SU-DHL-6 (cell line): ENCODE measurements at regions not wholly inside any gene's neighbourhood (a gene's known extent, or its start where the extent isn't known, plus 50 kb on each side); places are given as distances from the start of the nearest gene placed in this dataset.

Experiments used
- H2AFZ ChIP-seq: fragments of 200-600 bp; sonication (generic); 2 replicates; pipeline ENCODE4 v1.6.1; 2014; ENCODE audit warnings: low read depth, mild to moderate bottlenecking, moderate library complexity, mixed read lengths, antibody characterized with exemption, low read length; ENCODE audit not compliant: severe bottlenecking
- H3F3A ChIP-seq: fragments of 200-600 bp; shearing (Covaris generic); 2 replicates; pipeline ENCODE4 v1.6.0; 2016; ENCODE audit warnings: antibody characterized with exemption, mild to moderate bottlenecking; ENCODE audit not compliant: insufficient read depth
- H3K27ac ChIP-seq: fragments of 200-600 bp; sonication (generic); 2 replicates; pipeline ENCODE4 v1.5.1; 2016; ENCODE audit warnings: low read depth, mild to moderate bottlenecking, low read length, moderate library complexity, mixed read lengths
- H3K27me3 ChIP-seq: fragments of 200-600 bp; sonication (generic), shearing (Covaris generic); 2 replicates; pipeline ENCODE4 v1.6.0; 2014; ENCODE audit warnings: mild to moderate bottlenecking, low read length
- H3K36me3 ChIP-seq: fragments of 200-600 bp; sonication (generic); 2 replicates; pipeline ENCODE4 v1.6.1; 2014; ENCODE audit warnings: mild to moderate bottlenecking, low read length, mixed read lengths
- H3K4me2 ChIP-seq: fragments of 300-600, 200-600 bp; shearing (Covaris generic), sonication (generic); 2 replicates; pipeline ENCODE4 v1.6.0; 2014; ENCODE audit warnings: low read length, low read depth, mild to moderate bottlenecking; ENCODE audit not compliant: poor library complexity, severe bottlenecking
- H3K4me3 ChIP-seq: fragments of 200-600 bp; sonication (generic); 2 replicates; pipeline ENCODE4 v1.5.1; 2014; ENCODE audit warnings: antibody characterized with exemption, low read length, mild to moderate bottlenecking, mixed read lengths; ENCODE audit not compliant: insufficient read depth, poor library complexity, severe bottlenecking
- H3K79me2 ChIP-seq: fragments of 200-600 bp; sonication (generic); 2 replicates; pipeline ENCODE4 v1.6.1; 2014; ENCODE audit warnings: mild to moderate bottlenecking, low read length, moderate library complexity; ENCODE audit not compliant: insufficient read depth
- H3K9ac ChIP-seq: fragments of 200-600 bp; sonication (generic); 2 replicates; pipeline ENCODE4 v1.7.0; 2014; ENCODE audit warnings: mild to moderate bottlenecking, low read length
- H3K9me2 ChIP-seq: fragments of 200-600 bp; sonication (generic); replicated peaks from 2 replicates; pipeline ENCODE4 v1.6.1; 2014; ENCODE audit warnings: low read length; ENCODE audit not compliant: insufficient read depth
- H3K9me3 ChIP-seq: fragments of 200-600 bp; sonication (generic); 2 replicates; pipeline ENCODE4 v1.6.1; 2014; ENCODE audit warnings: low read length, mixed read lengths; ENCODE audit not compliant: insufficient read depth
- H4K20me1 ChIP-seq: fragments of 200-600 bp; sonication (generic); 2 replicates; pipeline ENCODE4 v1.6.1; 2014; ENCODE audit warnings: low read depth, mild to moderate bottlenecking, antibody characterized with exemption, low read length, moderate library complexity, mixed read lengths
- CTCF ChIP-seq: fragments of 200-600 bp; sonication (generic); IDR thresholded peaks from one replicate; pipeline ENCODE4 v1.5.1; 2017; ENCODE audit warnings: antibody characterized with exemption, mild to moderate bottlenecking, low read length, moderate library complexity; ENCODE audit not compliant: insufficient read depth, poor library complexity, severe bottlenecking
- EZH2phosphoT487 ChIP-seq: fragments of 200-600 bp; sonication (generic), shearing (Covaris generic); conservative IDR thresholded peaks from 2 replicates; pipeline ENCODE4 v1.6.1; 2018; ENCODE audit warnings: mild to moderate bottlenecking, antibody characterized with exemption, low read length, moderate library complexity, mixed read lengths

GRCh38 chr20:55701467-55701866, 303.9 kb downstream of the CBLN4 start:
- Histone ChIP-seq H3K27me3 (no peaks in the 10 kb centered on the region), H3K36me3 (no peaks in the 10 kb centered on the region), H2AFZ (no peak overlapping the region), H3K4me3 (no peak overlapping the region), H4K20me1 (no peaks in the 10 kb centered on the region), H3K79me2 (no peaks in the 10 kb centered on the region), H3K4me2 (no peak overlapping the region), H3K9me3 (no peaks in the 10 kb centered on the region), H3F3A (no peaks in the 10 kb centered on the region), H3K27ac (no peak overlapping the region), H3K9me2 (no peaks in the 10 kb centered on the region), H3K9ac (no peak overlapping the region)
- TF ChIP-seq CTCF (no peak), EZH2phosphoT487 (no peak)

- no peak overlapping the region for H3K4me2 ChIP-seq
- no peaks in the 10 kb centered on the region for H3K9me3 ChIP-seq
- no peak overlapping the region for H2AFZ ChIP-seq
- no peak overlapping the region for H3K27ac ChIP-seq
- no peaks in the 10 kb centered on the region for H3K36me3 ChIP-seq
- no peaks in the 10 kb centered on the region for H3K79me2 ChIP-seq
- H3K9me2 ChIP-seq = no peaks in the 10 kb centered on the region
- no peaks in the 10 kb centered on the region for H4K20me1 ChIP-seq
- no peaks in the 10 kb centered on the region for H3F3A ChIP-seq
- H3K9ac ChIP-seq = no peak overlapping the region
- TF ChIP-seq EZH2phosphoT487 = no peak
- TF ChIP-seq CTCF = no peak
- H3K4me3 ChIP-seq = no peak overlapping the region
- H3K27me3 ChIP-seq = no peaks in the 10 kb centered on the region
These were observed 308.8 kb downstream of the CBLN4 start for GRCh38 chr20:55696520-55696919.

- no peak overlapping the region for H3K27ac ChIP-seq
- H2AFZ ChIP-seq = no peak overlapping the region
- no peaks in the 10 kb centered on the region for H3K27me3 ChIP-seq
- no peak overlapping the region for H3K4me2 ChIP-seq
- no peaks in the 10 kb centered on the region for H4K20me1 ChIP-seq
- TF ChIP-seq EZH2phosphoT487 (no peak), CTCF (no peak)
- no peaks in the 10 kb centered on the region for H3K9me3 ChIP-seq
- no peaks in the 10 kb centered on the region for H3F3A ChIP-seq
- no peaks in the 10 kb centered on the region for H3K79me2 ChIP-seq
- H3K36me3 ChIP-seq = no peaks in the 10 kb centered on the region
- no peak overlapping the region for H3K9ac ChIP-seq
- no peaks in the 10 kb centered on the region for H3K9me2 ChIP-seq
- no peak overlapping the region for H3K4me3 ChIP-seq
These were observed 311.7 kb downstream of the CBLN4 start for GRCh38 chr20:55693641-55694040.
